ENCODE measurements at regions not wholly inside any gene's neighbourhood (a gene's known extent, or its start where the extent isn't known, plus 50 kb on each side); places are given as distances from the start of the nearest gene placed in this dataset.
A peak's percentile ranks its signal among the peaks of the same experiment; 100 is the strongest.
"Not testable (repeated sequence)": the region's sequence is repeated elsewhere in the genome, so short reads cannot be mapped to it uniquely, and the experiment has no call there.

DNA sequence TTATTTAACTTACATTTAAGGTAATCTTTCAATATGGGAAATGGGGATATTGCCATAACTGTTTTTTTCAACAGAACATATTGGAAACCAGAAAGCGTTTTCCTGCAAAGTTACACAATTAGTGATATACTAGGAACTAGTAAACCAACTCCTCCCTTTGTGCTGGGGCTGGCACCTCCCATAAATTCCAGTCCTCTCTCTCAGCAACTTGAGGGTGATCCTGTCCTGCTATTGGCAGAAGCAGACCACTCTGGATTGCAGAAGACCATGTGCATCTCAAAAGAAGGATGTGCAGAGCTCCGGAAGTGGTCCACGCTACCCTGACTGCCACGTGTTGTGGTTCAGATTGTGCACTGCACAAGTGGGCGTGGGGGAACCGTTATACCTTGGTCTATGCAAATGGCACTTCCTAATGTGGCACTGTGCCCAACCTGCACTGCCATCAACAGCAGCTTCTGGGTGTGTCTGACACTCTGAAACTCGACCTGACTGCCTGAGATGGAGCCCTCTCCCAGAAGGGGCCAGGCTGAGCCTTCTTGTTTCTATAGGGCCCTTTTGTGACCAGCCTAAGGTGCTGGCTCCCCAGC is 219.2 kb downstream of the ZNF516 start:
- DNase-seq (ENCODE audit: extremely low read depth, insufficient read length): no peak
- no peaks in the 10 kb centered on the region for H3K36me3 ChIP-seq (ENCODE audit: control insufficient read depth, insufficient read depth, low read length)
- H3K4me3 ChIP-seq (replicated peaks; ENCODE audit: low read depth, low read length): no peak overlapping the region
- TF ChIP-seq, protein P1, sequence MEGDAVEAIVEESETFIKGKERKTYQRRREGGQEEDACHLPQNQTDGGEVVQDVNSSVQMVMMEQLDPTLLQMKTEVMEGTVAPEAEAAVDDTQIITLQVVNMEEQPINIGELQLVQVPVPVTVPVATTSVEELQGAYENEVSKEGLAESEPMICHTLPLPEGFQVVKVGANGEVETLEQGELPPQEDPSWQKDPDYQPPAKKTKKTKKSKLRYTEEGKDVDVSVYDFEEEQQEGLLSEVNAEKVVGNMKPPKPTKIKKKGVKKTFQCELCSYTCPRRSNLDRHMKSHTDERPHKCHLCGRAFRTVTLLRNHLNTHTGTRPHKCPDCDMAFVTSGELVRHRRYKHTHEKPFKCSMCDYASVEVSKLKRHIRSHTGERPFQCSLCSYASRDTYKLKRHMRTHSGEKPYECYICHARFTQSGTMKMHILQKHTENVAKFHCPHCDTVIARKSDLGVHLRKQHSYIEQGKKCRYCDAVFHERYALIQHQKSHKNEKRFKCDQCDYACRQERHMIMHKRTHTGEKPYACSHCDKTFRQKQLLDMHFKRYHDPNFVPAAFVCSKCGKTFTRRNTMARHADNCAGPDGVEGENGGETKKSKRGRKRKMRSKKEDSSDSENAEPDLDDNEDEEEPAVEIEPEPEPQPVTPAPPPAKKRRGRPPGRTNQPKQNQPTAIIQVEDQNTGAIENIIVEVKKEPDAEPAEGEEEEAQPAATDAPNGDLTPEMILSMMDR (IDR thresholded peaks at IDR 0.05; ENCODE audit: insufficient read depth, low read length, poor library complexity, severe bottlenecking): no peak
- H3K27me3 ChIP-seq (replicated peaks; ENCODE audit: control insufficient read depth, insufficient read depth, low read length): 0 out of 2 replicates have a peak, but pooled peaks cover 2% of the 10 kb centered on the region

DNA sequence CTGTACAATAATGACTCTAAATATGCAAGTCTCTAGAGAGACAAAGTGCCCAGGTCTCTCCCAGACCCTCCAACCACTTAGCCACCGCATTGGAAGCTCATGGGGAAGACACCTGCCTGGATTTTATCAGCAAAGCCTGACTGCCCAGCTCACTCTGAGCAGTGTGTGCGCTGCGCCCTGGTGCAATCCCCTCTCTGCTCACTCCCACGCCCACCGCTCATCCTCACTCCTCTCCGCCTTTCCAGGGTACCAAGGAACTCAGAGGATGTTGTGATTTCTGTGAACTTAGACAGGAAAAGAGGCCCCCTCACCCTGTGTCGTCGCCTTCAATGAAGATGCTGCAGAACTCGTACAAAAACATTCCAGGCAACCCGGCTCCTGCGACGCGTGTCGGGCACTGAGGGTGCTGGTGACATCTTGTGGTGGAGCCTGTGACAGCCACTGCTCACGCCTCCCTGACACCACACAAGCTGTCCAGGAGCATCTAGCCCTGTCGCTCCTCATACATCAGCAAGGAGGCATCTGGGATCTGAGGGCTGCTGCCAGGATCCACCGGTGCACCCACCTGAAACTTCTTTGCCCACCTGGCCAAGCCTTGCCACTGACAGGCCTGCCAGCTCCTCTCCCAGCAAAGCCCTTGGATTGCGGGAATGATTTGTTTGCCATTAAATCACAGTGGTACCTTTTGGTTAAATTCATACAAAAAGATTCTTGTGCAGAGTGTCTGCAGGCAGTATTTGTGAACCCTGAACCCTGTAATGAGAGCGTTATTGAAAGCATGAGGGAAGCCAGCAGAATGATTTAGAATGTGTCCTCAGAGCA is 220.4 kb downstream of the ZNF516 start:
- Histone ChIP-seq H3K4me3 (replicated peaks; ENCODE audit: low read depth, low read length) (no peak overlapping the region), H3K36me3 (ENCODE audit: control insufficient read depth, insufficient read depth, low read length) (no peaks in the 10 kb centered on the region), H3K27me3 (replicated peaks; ENCODE audit: control insufficient read depth, insufficient read depth, low read length) (peaks cover 5% of the 10 kb centered on the region; the same call in 1 of the 2 replicates)
- DNase-seq (ENCODE audit: extremely low read depth, insufficient read length): peak; percentile 8
- TF ChIP-seq, protein P1 (IDR thresholded peaks at IDR 0.05; ENCODE audit: insufficient read depth, low read length, poor library complexity, severe bottlenecking): peak; percentile 52

DNA sequence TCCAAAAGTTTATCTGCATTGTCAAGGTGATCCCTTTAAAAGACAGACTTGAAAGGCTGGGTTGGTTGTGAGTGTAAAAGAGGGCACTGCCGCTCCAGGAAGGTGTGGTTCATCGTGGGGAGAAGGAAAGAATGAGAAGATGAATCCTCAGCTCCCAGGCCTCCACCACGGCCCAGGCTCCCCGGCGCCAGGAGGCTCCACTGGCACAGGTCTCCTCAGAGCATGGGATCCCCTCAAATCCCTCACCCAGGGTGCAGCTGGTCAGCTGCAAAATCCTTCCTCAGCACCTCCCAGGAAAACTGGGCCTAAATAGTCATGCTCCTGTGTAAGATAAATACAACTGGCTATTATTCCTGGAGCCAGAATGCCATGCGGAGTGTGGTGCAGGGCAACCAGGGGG is 221.1 kb downstream of the ZNF516 start:
- no peak for DNase-seq (ENCODE audit: extremely low read depth, insufficient read length)
- no peaks in the 10 kb centered on the region for H3K36me3 ChIP-seq (ENCODE audit: control insufficient read depth, insufficient read depth, low read length)
- TF ChIP-seq, protein P1 (IDR thresholded peaks at IDR 0.05; ENCODE audit: insufficient read depth, low read length, poor library complexity, severe bottlenecking): no peak
- no peak overlapping the region for H3K4me3 ChIP-seq (replicated peaks; ENCODE audit: low read depth, low read length)
- H3K27me3 ChIP-seq (replicated peaks; ENCODE audit: control insufficient read depth, insufficient read depth, low read length): peaks cover 5% of the 10 kb centered on the region; the same call in 1 of the 2 replicates

DNA sequence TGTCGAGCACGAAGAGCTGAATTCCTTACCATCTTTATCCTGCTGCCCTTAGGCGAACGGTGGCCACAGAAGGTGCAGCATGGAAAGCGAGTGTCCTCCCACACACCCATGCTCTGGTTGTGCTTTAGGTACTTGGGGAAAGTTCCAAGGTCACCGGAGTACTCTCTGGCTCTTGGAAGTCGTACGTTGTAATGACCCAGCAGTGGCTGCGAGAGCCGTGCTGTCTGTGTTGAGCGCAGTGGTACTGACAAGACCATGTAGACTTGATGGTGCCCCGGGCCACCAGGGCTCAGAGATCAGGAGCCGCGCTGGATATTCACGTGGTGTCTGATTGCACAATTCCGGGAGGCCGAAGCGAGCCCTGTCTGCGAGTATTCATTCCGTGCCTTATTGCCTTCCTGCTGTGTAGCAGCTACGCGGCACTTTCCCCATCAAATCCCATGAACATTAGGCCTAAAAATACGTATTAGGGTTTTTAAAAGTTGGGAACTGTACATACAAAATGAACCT is 222.0 kb downstream of the ZNF516 start:
- TF ChIP-seq, protein P1 (IDR thresholded peaks at IDR 0.05; ENCODE audit: insufficient read depth, low read length, poor library complexity, severe bottlenecking): no peak
- Histone ChIP-seq H3K27me3 (replicated peaks; ENCODE audit: control insufficient read depth, insufficient read depth, low read length) (peaks cover 5% of the 10 kb centered on the region; the same call in 1 of the 2 replicates), H3K36me3 (ENCODE audit: control insufficient read depth, insufficient read depth, low read length) (no peaks in the 10 kb centered on the region)

DNA sequence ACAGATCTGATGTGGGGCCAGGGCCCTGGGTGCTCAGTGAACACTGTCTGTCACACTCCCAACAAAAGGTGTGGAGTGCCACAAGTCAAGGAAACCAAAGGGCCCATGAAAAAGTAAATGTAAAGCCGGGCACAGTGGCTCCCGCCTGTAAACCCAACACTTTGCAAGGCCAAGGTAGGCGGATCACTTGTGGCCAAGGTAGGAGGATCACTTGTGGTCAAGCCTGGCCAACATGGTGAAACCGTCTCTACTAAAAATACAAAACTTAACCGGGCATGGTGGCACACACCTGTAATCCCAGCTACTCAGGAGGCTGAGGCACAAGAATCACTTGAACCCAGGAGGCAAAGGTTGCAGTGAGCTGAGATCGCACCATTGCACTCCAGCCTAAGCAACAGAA is 227.6 kb downstream of the ZNF516 start:
- H3K36me3 ChIP-seq (ENCODE audit: control insufficient read depth, insufficient read depth, low read length); DNase-seq (ENCODE audit: extremely low read depth, insufficient read length); H3K27me3 ChIP-seq (replicated peaks; ENCODE audit: control insufficient read depth, insufficient read depth, low read length); H3K4me3 ChIP-seq (replicated peaks; ENCODE audit: low read depth, low read length): not testable (repeated sequence)

More for the DNA sequence above, 222.0 kb downstream of the ZNF516 start:
- no peak overlapping the region for H3K4me3 ChIP-seq (replicated peaks; ENCODE audit: low read depth, low read length)
- no peak for DNase-seq (ENCODE audit: extremely low read depth, insufficient read length)
